ENCODE measurements at regions not wholly inside any gene's neighbourhood (a gene's known extent, or its start where the extent isn't known, plus 50 kb on each side); places are given as distances from the start of the nearest gene placed in this dataset.
"Not testable (repeated sequence)": the region's sequence is repeated elsewhere in the genome, so short reads cannot be mapped to it uniquely, and the experiment has no call there.

DNA sequence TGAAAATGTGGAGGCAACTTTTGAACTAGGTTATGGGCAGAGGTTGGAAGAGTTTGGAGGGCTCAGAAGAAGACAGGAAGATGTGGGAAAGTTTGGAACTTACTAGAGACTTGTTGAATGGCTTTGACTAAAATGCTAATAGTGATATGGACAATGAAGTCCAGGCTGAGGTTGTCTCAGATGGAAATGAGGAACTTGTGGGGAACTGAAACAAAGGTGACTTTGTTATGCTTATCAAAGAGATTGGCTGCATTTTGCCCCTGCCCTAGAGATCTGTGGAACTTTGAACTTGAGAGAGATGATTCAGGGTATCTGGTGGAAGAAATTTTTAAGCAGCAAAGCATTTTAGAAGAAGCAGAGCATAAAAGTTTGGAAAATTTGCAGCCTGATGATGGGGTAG lies 499.7 kb upstream of the ATP2B1 start:
- DNase-seq (ENCODE audit: low read depth), result not testable (repeated sequence)

DNA sequence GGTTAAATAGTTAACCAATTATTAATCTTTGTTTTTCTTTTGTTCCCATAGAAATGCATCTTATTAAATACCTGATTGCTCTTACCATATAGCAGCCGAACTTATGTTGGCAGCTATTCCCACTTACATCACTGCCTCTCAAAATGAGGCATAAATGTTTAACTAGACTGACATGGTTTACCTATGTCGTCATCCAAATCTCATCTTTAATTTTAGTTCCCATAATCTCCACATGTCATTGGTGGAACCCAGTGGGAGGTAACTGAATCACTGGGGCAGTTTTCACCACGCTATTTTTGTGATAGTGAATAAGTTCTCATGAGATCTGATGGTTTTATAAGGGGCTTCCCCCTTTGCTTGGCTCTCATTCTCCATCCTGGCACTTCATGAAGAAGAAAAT lies 499.2 kb upstream of the ATP2B1 start:
- DNase-seq (ENCODE audit: low read depth), result no peak

DNA sequence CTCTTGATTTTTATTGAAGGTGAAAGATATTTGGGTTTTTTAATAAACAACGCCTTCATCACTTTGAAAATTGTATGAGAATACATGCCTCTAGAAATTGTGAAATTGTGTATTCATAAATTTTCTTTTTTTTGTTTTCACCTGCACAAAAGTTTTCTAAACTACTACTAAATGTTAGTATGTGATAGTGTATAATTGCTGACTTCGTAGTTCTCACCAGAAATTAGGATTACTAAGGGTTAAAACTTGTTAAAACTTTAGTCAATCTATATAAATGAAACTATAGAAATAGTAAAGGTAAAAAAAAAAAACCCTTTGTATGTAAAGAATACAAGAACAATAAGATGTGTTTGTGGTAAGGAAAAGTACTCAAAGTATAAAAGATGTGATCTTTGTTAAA lies 496.5 kb upstream of the ATP2B1 start:
- no peak for DNase-seq (ENCODE audit: low read depth)

DNA sequence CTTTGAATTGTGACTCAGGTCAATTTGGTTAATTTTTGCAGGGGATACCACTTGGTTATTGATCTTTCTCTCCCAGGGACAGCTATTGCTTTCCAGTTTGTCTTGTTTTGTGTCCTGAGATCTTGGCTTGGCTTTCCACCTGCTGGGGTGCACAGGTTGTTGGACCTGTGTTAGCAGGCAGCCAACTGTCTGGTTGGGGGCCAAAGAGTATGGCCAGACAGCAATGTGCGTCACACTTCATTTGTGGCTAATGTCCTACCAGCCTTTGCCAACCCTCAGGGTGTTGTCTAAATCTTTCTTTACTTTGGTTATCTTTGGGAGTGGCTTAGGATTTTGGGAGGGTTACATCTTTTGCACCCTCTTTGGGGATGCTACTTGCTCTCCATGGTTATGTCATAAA lies 494.9 kb upstream of the ATP2B1 start:
- no peak for DNase-seq (ENCODE audit: low read depth)

- no peak for DNase-seq (ENCODE audit: low read depth)
Measured at GRCh38 chr12:90199006-90199405, 490.4 kb upstream of the ATP2B1 start.

DNA sequence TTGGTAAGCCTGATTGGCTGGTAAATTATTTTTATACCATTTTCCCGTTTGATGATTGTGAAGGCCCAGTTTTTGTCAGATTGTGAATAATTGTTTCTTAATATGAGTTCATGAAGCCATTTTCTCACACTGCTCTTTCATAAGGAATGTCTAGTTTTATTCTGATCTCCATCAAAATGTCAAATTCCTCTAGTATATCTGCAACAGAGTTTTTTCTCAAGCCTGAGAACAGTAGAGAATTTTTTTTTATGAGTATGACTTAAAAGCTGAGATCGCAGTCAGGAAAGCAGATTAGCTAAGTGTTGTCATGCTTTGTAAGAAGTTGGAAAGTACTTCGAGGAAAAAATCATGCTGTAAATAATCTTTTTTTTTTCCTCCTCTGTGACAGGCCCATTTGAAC lies 484.9 kb upstream of the ATP2B1 start:
- DNase-seq (ENCODE audit: low read depth), result no peak

DNA sequence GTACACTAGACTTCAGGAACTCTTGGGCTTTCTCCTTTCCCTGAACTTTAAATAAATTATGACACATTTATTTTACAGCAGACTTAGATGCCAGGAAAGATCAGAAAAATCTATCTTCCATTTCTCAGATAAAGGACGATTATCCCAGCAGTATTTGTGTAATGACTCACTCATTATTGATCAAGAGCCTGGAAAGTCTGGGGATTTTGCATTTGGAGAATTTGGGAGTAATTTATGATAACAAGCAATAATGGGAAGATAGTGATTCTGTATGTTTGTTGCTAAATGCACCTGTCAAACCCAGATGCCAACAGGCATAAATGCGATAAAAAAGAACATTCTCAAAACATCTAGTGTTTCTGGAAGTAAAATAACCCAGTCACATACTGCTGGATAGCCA lies 480.2 kb upstream of the ATP2B1 start:
- no peak for DNase-seq (ENCODE audit: low read depth)

- DNase-seq (ENCODE audit: low read depth), result no peak
Measured at GRCh38 chr12:90183201-90183600, 474.6 kb upstream of the ATP2B1 start.

GRCh38 chr12:90181216-90181615 lies 472.6 kb upstream of the ATP2B1 start:
- no peak for DNase-seq (ENCODE audit: low read depth)

DNA sequence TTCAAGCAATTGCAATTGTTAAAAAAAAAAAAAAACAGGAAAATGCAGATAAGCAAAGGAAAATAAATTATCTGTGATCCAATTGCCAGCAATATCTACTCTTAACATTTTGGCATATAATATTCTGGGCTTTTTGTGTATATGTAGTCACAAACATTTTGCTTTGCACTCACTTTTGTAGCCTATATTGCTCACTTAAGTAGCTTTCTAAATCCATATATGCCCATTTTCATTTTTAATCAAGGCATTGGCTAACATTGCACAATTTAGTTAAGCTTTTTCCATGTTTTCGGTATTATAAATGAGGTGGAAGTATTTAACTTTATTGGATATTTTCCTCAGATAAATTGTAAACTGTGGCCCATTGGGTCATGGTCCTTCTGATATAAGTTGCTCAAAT lies 466.3 kb upstream of the ATP2B1 start:
- no peak for DNase-seq (ENCODE audit: low read depth)

GRCh38 chr12:90174198-90174510 lies 465.5 kb upstream of the ATP2B1 start:
- DNase-seq (ENCODE audit: low read depth), result no peak

- DNase-seq (ENCODE audit: low read depth), result no peak
Measured at GRCh38 chr12:90173499-90174197, 465.0 kb upstream of the ATP2B1 start.

- no peak for DNase-seq (ENCODE audit: low read depth)
Measured at GRCh38 chr12:90172524-90172923, 463.9 kb upstream of the ATP2B1 start.

DNA sequence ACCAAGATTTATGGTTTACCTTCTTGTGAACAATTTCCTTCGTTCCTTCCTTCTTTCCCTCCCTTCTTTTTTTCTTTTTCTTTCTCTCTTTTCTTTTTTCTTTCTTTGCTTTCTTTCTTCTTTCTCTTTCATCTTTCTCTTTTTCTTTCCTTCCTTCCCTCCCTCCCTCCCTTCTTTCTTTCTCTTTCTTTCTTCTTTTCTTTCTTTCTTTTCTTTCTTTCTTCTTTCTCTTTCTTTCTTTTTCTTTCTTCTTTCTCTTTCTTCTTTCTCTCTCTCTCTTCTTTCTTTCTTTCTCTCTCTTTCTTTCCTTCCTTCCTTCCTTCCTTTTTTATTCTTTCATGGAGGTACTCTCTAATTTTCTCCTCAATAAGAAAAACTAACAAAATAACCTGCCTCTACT lies 462.1 kb upstream of the ATP2B1 start:
- no peak for DNase-seq (ENCODE audit: low read depth)

- no peak for DNase-seq (ENCODE audit: low read depth)
Measured at GRCh38 chr12:90167518-90168208, 459.0 kb upstream of the ATP2B1 start.

DNA sequence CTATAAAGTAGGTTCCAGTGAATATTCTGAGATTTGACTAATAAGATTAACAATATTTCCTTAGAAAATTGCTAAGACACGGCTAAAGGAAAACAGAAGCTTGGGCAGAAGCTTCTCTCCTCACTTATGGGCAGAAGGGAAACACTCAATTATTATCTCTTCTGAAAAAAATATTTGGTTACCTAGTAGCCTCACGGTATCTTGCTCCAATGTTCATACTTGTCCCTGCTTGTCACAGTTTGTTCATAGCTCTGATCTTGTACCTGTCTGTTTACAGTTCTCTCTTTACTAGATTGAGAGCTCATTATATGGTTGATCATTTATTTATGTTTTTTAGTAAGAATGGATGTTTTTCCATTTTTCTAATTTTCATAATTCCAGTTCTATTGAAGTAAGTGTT lies 458.0 kb upstream of the ATP2B1 start:
- DNase-seq (ENCODE audit: low read depth), result no peak

- no peak for DNase-seq (ENCODE audit: low read depth)
Measured at GRCh38 chr12:90166012-90166411, 457.4 kb upstream of the ATP2B1 start.

DNA sequence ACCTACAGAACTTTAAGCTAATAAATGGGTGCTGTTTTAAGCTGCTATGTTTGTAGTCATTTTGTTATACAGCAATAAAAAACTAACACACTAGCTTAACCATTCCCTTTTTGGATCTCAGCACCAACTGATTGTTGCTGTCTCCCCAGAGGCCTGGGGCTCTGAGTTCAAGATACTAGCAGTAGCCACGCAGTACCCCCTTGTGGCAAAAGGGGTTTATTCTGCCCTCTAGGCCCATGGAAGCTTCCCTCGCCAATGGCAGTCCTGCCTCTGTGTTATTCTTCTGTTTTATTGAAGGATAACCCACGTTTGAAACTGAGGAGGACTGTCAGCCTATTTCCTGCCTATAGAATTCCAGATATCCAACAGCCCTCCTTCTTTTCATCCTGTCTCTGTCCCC lies 455.3 kb upstream of the ATP2B1 start:
- DNase-seq (ENCODE audit: low read depth), result no peak

DNA sequence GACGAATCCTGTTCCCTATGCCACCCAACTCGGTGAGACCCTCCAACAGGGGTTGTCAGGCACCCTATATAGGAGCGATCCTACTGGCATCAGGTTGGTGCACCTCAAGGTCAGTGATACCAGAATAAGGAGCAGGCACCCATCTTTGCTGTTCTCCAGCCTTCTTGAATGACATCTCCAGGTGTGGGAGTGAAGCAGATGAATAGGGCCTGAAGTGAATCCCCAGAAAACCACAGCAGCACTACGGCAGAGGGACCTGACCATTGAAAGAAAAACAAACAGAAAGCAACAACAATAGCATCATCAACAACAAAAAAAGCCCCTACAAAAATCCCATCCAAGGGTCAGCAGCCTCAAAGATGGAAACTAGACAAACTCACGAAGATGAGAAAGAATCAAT lies 445.2 kb upstream of the ATP2B1 start:
- DNase-seq (ENCODE audit: low read depth), result no peak

- no peak for DNase-seq (ENCODE audit: low read depth)
Measured at GRCh38 chr12:90152897-90153624, 444.4 kb upstream of the ATP2B1 start.

- DNase-seq (ENCODE audit: low read depth), result no peak
Measured at GRCh38 chr12:90151491-90152015, 442.9 kb upstream of the ATP2B1 start.

- DNase-seq (ENCODE audit: low read depth), result no peak
Measured at GRCh38 chr12:90149453-90149852, 440.8 kb upstream of the ATP2B1 start.

DNA sequence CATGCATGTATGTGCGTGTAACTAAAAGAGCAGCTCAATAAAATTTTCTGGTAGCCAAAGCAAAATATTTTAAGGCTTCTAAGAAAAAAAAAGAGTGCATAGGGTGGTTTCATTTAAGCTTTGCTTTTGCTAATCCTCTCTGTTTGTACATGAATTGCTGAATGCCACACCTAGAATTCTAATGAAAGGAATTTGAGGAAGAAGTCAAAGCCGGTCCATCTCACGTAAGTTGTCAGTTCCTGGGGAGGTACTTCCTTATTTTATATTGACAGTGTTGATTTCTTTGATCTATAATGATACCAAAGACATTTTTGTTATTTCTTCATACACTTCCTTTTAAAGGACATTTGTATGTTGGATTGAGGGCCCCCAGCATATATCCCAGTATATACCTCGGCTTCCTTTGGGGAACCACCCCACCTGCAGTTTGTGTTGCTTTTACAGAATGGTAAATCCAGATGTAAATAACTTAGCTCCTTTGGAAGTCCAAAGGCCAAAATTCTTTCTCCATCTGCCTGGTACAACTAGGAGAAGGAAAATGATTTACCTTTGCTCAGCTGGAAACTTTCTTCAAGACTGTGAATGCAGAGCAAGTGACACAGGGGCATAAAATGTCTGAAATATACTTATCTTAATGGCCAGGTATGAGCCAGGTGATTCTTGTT lies 420.9 kb upstream of the ATP2B1 start:
- no peak for DNase-seq (ENCODE audit: low read depth)
